Testis (tissue), 2 donors: ENCODE measurements at regions not wholly inside any gene's neighbourhood (a gene's known extent, or its start where the extent isn't known, plus 50 kb on each side); places are given as distances from the start of the nearest gene placed in this dataset.

Source experiments
- DNase-seq: peaks from one replicate; pipeline ENCODE4 v3.0.0-alpha.2; 2019
- H3K27ac ChIP-seq, 2 donors: fragments of 200-600 bp; sonication (generic); one replicate each; pipeline ENCODE4 v1.5.1; 2019
- H3K27me3 ChIP-seq: fragments of 200-600 bp; sonication (generic); one replicate; pipeline ENCODE4 v1.5.1; 2019
- H3K36me3 ChIP-seq: fragments of 200-600 bp; sonication (generic); one replicate; pipeline ENCODE4 v1.5.1; 2017; ENCODE audit warnings: low read depth; ENCODE audit errors: missing control alignments
- H3K4me1 ChIP-seq: fragments of 200-600 bp; sonication (generic); one replicate; pipeline ENCODE4 v1.5.1; 2019
- H3K4me3 ChIP-seq, 2 donors: fragments of 200-600 bp; sonication (generic); one replicate each; pipeline ENCODE4 v1.5.1; 2017 to 2019
- H3K9me3 ChIP-seq: fragments of 200-600 bp; sonication (generic); one replicate; pipeline ENCODE4 v1.5.1; 2017
- POLR2A ChIP-seq: fragments of 450-650 bp; IDR thresholded peaks from one replicate; pipeline ENCODE4 v1.6.1; 2017; ENCODE audit warnings: antibody characterized with exemption, mild to moderate bottlenecking, moderate library complexity
- WGBS, 2 donors: methylation state at CpG; one replicate each; pipeline ENCODE4 v1.1.5; 2018; 5-methylcytosine and 5-hydroxymethylcytosine counted together
- intact Hi-C: fragments of 100-400 bp; cut with DNase I; formaldehyde crosslinking; loops from one replicate; pipeline ENCODE4 v1.15.1; 2023; ENCODE audit warnings: low total_unique reads
- TF ChIP-seq, protein P1 (sequence below), 3 experiments: fragments of 450-650 bp in 2 of 3; fragments of 200-600 bp in 1 of 3; sonication (generic) in 1 of 3; IDR thresholded peaks; one replicate each; pipeline ENCODE4 v1.5.1; 2016 to 2019; ENCODE audit warnings: antibody characterized with exemption in 3 of 3, mild to moderate bottlenecking in 2 of 3, moderate library complexity in 1 of 3

DNA sequence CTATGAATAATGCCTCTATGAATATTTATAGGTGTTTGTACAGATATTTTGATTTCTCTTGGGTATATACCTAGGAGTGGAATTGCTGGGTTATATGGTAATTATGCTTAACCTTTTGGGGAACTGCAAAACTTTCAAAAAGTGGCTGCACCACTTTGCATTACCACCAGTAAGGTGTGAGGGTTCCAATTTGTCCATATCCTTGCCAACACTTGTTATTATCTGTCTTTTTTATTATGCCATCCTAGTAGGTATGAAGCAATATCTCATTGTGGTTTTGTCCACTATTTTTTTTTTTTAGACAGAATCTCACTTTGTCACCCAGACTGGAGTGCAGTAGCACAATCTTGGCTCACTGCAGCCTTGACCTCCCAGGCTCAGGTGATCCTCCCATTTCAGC lies 112.2 kb upstream of the FBXO11 start:
- intact Hi-C loops = no loop called here
- no peak overlapping the region for H3K27ac ChIP-seq

DNA sequence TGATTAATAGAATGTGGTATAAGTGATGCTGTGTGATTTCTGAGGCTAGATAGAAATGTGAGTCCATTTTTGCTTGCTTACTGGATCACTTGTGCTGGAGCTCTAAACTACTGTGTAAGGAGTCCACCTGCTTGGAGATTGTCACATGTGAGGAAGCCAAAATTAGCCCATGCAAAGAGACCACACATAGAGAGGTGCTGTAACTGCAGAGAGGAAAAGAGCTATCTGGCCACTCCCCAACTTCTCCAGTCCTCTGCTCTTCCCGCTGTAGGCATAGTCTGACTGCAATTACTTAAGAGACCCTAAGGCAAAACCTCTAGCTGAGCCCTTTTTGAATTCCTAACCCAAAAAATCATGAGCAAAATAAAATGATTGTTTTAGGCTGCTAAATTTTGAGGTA lies 120.6 kb upstream of the FBXO11 start:
- Histone ChIP-seq H3K36me3 (no peaks in the 10 kb centered on the region), H3K9me3 (no peaks in the 10 kb centered on the region), H3K27me3 (no peaks in the 10 kb centered on the region), H3K27ac (no peak overlapping the region), H3K4me3 (no peak overlapping the region), H3K4me1 (no peaks in the 10 kb centered on the region)
- no peak for DNase-seq
- WGBS, 2 donors = 67 to 81% methylated on average over 1 of the region's 1 CpG
- intact Hi-C loops = no loop called here
- TF ChIP-seq POLR2A = no peak
- TF ChIP-seq, protein P1, sequence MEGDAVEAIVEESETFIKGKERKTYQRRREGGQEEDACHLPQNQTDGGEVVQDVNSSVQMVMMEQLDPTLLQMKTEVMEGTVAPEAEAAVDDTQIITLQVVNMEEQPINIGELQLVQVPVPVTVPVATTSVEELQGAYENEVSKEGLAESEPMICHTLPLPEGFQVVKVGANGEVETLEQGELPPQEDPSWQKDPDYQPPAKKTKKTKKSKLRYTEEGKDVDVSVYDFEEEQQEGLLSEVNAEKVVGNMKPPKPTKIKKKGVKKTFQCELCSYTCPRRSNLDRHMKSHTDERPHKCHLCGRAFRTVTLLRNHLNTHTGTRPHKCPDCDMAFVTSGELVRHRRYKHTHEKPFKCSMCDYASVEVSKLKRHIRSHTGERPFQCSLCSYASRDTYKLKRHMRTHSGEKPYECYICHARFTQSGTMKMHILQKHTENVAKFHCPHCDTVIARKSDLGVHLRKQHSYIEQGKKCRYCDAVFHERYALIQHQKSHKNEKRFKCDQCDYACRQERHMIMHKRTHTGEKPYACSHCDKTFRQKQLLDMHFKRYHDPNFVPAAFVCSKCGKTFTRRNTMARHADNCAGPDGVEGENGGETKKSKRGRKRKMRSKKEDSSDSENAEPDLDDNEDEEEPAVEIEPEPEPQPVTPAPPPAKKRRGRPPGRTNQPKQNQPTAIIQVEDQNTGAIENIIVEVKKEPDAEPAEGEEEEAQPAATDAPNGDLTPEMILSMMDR (IDR thresholded peaks at IDR 0.05) = no peak

More for the DNA sequence above, 112.2 kb upstream of the FBXO11 start:
- H3K9me3 ChIP-seq = no peaks in the 10 kb centered on the region
- H3K36me3 ChIP-seq = no peaks in the 10 kb centered on the region
- H3K4me1 ChIP-seq = no peaks in the 10 kb centered on the region
- no peak for DNase-seq
- no peak overlapping the region for H3K4me3 ChIP-seq
- H3K27me3 ChIP-seq = no peaks in the 10 kb centered on the region
- TF ChIP-seq POLR2A = no peak

- Histone ChIP-seq H3K4me1 (no peaks in the 10 kb centered on the region), H3K4me3 (no peak overlapping the region), H3K27me3 (no peaks in the 10 kb centered on the region), H3K9me3 (no peaks in the 10 kb centered on the region), H3K27ac (no peak overlapping the region), H3K36me3 (no peaks in the 10 kb centered on the region)
- no peak for DNase-seq
- TF ChIP-seq, protein P1 (IDR thresholded peaks at IDR 0.05) = no peak
- no peak for TF ChIP-seq POLR2A
- WGBS, 2 donors = 79 to 99% methylated on average over 2 of the region's 2 CpGs
- intact Hi-C loops = no loop called here
These were observed 126.5 kb upstream of the FBXO11 start for GRCh38 chr2:48032765-48033164.

DNA sequence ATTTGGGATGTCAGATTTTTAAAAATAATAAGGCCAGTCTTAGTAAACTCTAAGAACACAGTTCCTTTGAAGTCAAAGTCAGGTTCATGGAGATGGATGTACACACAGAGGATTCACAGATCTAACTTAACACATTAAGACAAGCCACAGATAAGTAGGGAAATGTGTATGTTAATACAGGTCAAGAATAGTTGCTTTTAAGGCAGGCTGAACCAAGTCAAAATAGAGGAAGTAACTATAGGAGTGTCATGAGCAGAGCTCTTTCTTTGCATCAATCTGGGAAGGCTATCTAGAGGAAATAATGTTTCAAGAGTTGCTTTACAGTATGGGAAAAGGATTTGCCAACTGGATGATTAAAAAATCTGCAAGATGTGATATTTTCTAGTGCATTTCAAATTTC lies 128.0 kb upstream of the FBXO11 start:
- no peak for TF ChIP-seq POLR2A
- TF ChIP-seq, protein P1 (IDR thresholded peaks at IDR 0.05) = no peak
- no peaks in the 10 kb centered on the region for H3K9me3 ChIP-seq
- intact Hi-C loops = no loop called here
- H3K27me3 ChIP-seq = no peaks in the 10 kb centered on the region
- no peak overlapping the region for H3K4me3 ChIP-seq
- no peaks in the 10 kb centered on the region for H3K36me3 ChIP-seq
- H3K4me1 ChIP-seq = no peaks in the 10 kb centered on the region
- no peak for DNase-seq
- H3K27ac ChIP-seq = no peak overlapping the region

DNA sequence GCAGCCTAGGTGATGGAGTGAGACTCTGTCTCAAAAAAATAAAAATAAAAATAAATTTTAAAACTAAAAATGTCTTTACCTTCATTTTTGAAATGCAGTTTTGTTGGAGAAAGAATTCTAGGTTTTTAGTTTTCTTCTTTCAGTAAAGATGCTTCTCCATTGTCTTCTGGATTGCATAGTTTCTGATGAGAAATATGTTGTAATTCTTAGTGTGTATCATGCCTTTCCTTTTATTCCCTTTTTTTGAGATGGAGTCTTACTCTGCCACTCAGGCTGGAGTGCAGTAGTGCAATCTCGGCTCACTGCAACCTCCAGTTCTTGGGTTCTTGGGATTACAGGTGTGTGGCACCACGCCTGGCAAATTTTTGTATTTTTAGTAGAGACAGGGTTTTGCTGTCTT lies 130.0 kb upstream of the FBXO11 start:
- H3K36me3 ChIP-seq = no peaks in the 10 kb centered on the region
- no peak overlapping the region for H3K27ac ChIP-seq
- no peaks in the 10 kb centered on the region for H3K27me3 ChIP-seq
- TF ChIP-seq, protein P1 (IDR thresholded peaks at IDR 0.05) = no peak
- TF ChIP-seq POLR2A = no peak
- H3K4me3 ChIP-seq = no peak overlapping the region
- no peaks in the 10 kb centered on the region for H3K4me1 ChIP-seq
- intact Hi-C loops = no loop called here
- no peak for DNase-seq
- 95% methylated on average over 2 of the region's 2 CpGs for WGBS, 2 donors
- H3K9me3 ChIP-seq = no peaks in the 10 kb centered on the region
